Neuronal stem cell (in vitro differentiated cells): ENCODE measurements at regions not wholly inside any gene's neighbourhood (a gene's known extent, or its start where the extent isn't known, plus 50 kb on each side); places are given as distances from the start of the nearest gene placed in this dataset.

Experiments used
- DNase-seq: peaks from one replicate; pipeline ENCODE4 v3.0.0-alpha.2; 2013; ENCODE audit warnings: low spot score
- H2AFZ ChIP-seq: one replicate; pipeline ENCODE4 v1.6.1; 2013; ENCODE audit warnings: mild to moderate bottlenecking, low read length, inconsistent platforms
- H2AK5ac ChIP-seq: 2 replicates; pipeline ENCODE4 v1.6.1; 2013; ENCODE audit warnings: low read depth, mild to moderate bottlenecking, inconsistent platforms, low read length, moderate library complexity, mixed read lengths
- H2BK120ac ChIP-seq: 2 replicates; pipeline ENCODE4 v1.6.1; 2013; ENCODE audit warnings: low read depth, mild to moderate bottlenecking, inconsistent platforms, low read length, moderate library complexity, mixed read lengths
- H2BK12ac ChIP-seq: one replicate; pipeline ENCODE4 v1.6.1; 2013; ENCODE audit warnings: low read length, inconsistent platforms
- H2BK15ac ChIP-seq: 2 replicates; pipeline ENCODE4 v1.6.1; 2013; ENCODE audit warnings: mild to moderate bottlenecking, low read length, inconsistent platforms, mixed read lengths
- H2BK5ac ChIP-seq: one replicate; pipeline ENCODE4 v1.6.1; 2013; ENCODE audit warnings: inconsistent platforms, mild to moderate bottlenecking, low read length, moderate library complexity
- H3K14ac ChIP-seq: one replicate; pipeline ENCODE4 v1.6.1; 2013; ENCODE audit warnings: low read length, inconsistent platforms
- H3K18ac ChIP-seq: 2 replicates; pipeline ENCODE4 v1.6.1; 2013; ENCODE audit warnings: low read length, inconsistent platforms
- H3K23ac ChIP-seq: 2 replicates; pipeline ENCODE4 v1.6.1; 2013; ENCODE audit warnings: low read depth, mild to moderate bottlenecking, mixed read lengths, low read length, inconsistent platforms; ENCODE audit not compliant: poor library complexity
- H3K27ac ChIP-seq: replicated peaks from 3 replicates; pipeline ENCODE4 v1.5.1; 2013; ENCODE audit warnings: low read length, inconsistent platforms
- H3K27me3 ChIP-seq, 3 experiments: 2 replicates each; pipeline ENCODE4 v1.6.1; 2013; ENCODE audit warnings: low read length in 3 of 3, mild to moderate bottlenecking in 2 of 3, inconsistent platforms in 1 of 3, low read depth in 1 of 3, mixed read lengths in 1 of 3, moderate library complexity in 1 of 3; ENCODE audit not compliant: control insufficient read depth in 3 of 3, insufficient read depth in 3 of 3
- H3K36me3 ChIP-seq, 2 donors: replicated peaks in 1 of 2; 2 replicates each; pipeline ENCODE4 v1.6.1; 2013; ENCODE audit warnings: low read length in 2 of 2; ENCODE audit not compliant: control insufficient read depth in 2 of 2, insufficient read depth in 2 of 2
- H3K4ac ChIP-seq: 2 replicates; pipeline ENCODE4 v1.6.1; 2013; ENCODE audit warnings: inconsistent platforms, mild to moderate bottlenecking, low read length, moderate library complexity
- H3K4me1 ChIP-seq, 2 donors: 1 replicate in 1 of 2; 2 replicates in 1 of 2; pipeline ENCODE4 v1.6.1; 2013; ENCODE audit warnings: low read length in 2 of 2, low read depth in 1 of 2; ENCODE audit not compliant: control insufficient read depth in 2 of 2, insufficient read depth in 1 of 2
- H3K4me2 ChIP-seq: one replicate; pipeline ENCODE4 v1.6.1; 2013; ENCODE audit warnings: mild to moderate bottlenecking, low read length, inconsistent platforms; ENCODE audit not compliant: insufficient read depth, poor library complexity, severe bottlenecking
- H3K4me3 ChIP-seq, 2 donors: 2 replicates each; pipeline ENCODE4 v1.5.1; 2013; ENCODE audit warnings: low read length in 2 of 2, mild to moderate bottlenecking in 2 of 2, inconsistent platforms in 1 of 2, moderate library complexity in 1 of 2
- H3K79me1 ChIP-seq: one replicate; pipeline ENCODE4 v1.6.1; 2013; ENCODE audit warnings: low read depth, mild to moderate bottlenecking, inconsistent platforms, low read length, moderate library complexity
- H3K9ac ChIP-seq: one replicate; pipeline ENCODE4 v1.6.1; 2013; ENCODE audit warnings: mild to moderate bottlenecking, low read depth, low read length, inconsistent platforms; ENCODE audit not compliant: poor library complexity
- H3K9me3 ChIP-seq, 2 donors: replicated peaks in 1 of 2; 2 replicates each; pipeline versions ENCODE3 to v1.6.1; 2013; ENCODE audit warnings: low read length in 2 of 2, mild to moderate bottlenecking in 2 of 2, inconsistent platforms in 1 of 2, low read depth in 1 of 2, mixed read lengths in 1 of 2, moderate library complexity in 1 of 2; ENCODE audit not compliant: control insufficient read depth in 2 of 2, insufficient read depth in 1 of 2
- H4K8ac ChIP-seq: one replicate; pipeline ENCODE4 v1.6.1; 2013; ENCODE audit warnings: low read depth, mild to moderate bottlenecking, inconsistent platforms, low read length, moderate library complexity
- H4K91ac ChIP-seq: one replicate; pipeline ENCODE4 v1.6.1; 2013; ENCODE audit warnings: low read length, low read depth, mild to moderate bottlenecking, inconsistent platforms; ENCODE audit not compliant: poor library complexity
- WGBS, 2 donors: extraction: QIAGEN DNeasy Blood & Tissue Kit; methylation state at CpG; one replicate each; pipeline ENCODE4 v1.1.7; 2013; ENCODE audit warnings: missing lambda C conversion rate in 2 of 2, mixed read lengths in 1 of 2; ENCODE audit not compliant: insufficient read length in 2 of 2, insufficient replicate concordance in 1 of 2; ENCODE audit errors: extremely low coverage in 2 of 2; 5-methylcytosine and 5-hydroxymethylcytosine counted together

GRCh38 chr7:65238785-65239184 lies 134.9 kb upstream of the ZNF92 start:
- no peak overlapping the region for H2BK120ac ChIP-seq
- H3K4ac ChIP-seq = no peak overlapping the region
- peaks cover 0 to 10% (median 3%) of the 10 kb centered on the region in 3 experiments for H3K27me3 ChIP-seq
- no peak overlapping the region for H2BK15ac ChIP-seq
- no peak overlapping the region for H3K4me3 ChIP-seq
- peak overlapping the region; percentile 66 for H2AK5ac ChIP-seq
- peak overlapping the region; percentile 87 for H3K23ac ChIP-seq
- H3K36me3 ChIP-seq = no peaks in the 10 kb centered on the region
- WGBS, 2 donors = no CpG with 5 or more reads among the region's 19 CpGs
- H3K4me1 ChIP-seq = peaks cover 0 to 3% of the 10 kb centered on the region in 2 donors
- H3K79me1 ChIP-seq = no peaks in the 10 kb centered on the region
- H2BK5ac ChIP-seq = peak overlapping the region; percentile 53
- no peak overlapping the region for H3K14ac ChIP-seq
- no peak overlapping the region for H2BK12ac ChIP-seq
- H3K9me3 ChIP-seq = peaks cover 1 to 3% of the 10 kb centered on the region in 2 donors
- H2AFZ ChIP-seq = peak overlapping the region; percentile 99
- no peak overlapping the region for H3K4me2 ChIP-seq
- no peak for DNase-seq
- H3K27ac ChIP-seq = no peak overlapping the region
- H3K18ac ChIP-seq = peak overlapping the region; percentile 19
- no peak overlapping the region for H3K9ac ChIP-seq
- H4K91ac ChIP-seq = no peak overlapping the region
- H4K8ac ChIP-seq = no peak overlapping the region

DNA sequence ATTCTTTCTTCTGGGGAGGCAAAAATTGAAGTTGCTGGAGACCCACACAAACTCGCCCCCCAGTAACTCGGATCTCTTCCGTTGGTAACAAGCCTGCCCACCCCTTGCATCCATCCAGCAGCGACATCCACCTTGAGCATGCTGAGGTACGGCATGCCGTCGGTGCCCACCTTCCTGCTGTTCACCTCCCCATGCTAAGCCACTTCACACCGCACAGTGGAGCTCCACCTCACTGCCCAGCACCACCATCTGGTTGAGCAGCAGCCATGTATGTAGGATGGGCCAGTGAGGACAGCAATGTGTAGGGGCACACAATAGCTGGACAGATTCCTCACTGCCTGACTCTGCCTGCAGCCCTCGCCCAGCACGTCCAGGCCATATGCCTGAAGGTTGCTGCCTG lies 138.1 kb upstream of the ZNF92 start:
- no peaks in the 10 kb centered on the region for H3K36me3 ChIP-seq
- no peak overlapping the region for H2BK15ac ChIP-seq
- no peak overlapping the region for H4K8ac ChIP-seq
- peak overlapping the region; percentile 7 for H4K91ac ChIP-seq
- H2BK12ac ChIP-seq = no peak overlapping the region
- no peak overlapping the region for H3K27ac ChIP-seq
- no peak overlapping the region for H2BK5ac ChIP-seq
- no peak for DNase-seq
- H3K4ac ChIP-seq = no peak overlapping the region
- H3K23ac ChIP-seq = no peak overlapping the region
- H3K9me3 ChIP-seq = peaks cover 1 to 3% of the 10 kb centered on the region in 2 donors
- H3K9ac ChIP-seq = no peak overlapping the region
- WGBS, 2 donors = no CpG with 5 or more reads among the region's 10 CpGs
- H2AFZ ChIP-seq = no peak overlapping the region
- no peak overlapping the region for H2BK120ac ChIP-seq
- H3K4me1 ChIP-seq = peaks cover 0 to 3% of the 10 kb centered on the region in 2 donors
- H3K27me3 ChIP-seq = peaks cover 0 to 10% (median 3%) of the 10 kb centered on the region in 3 experiments
- peak overlapping the region; percentile 22 for H3K14ac ChIP-seq
- H2AK5ac ChIP-seq = no peak overlapping the region
- H3K4me2 ChIP-seq = no peak overlapping the region
- H3K79me1 ChIP-seq = no peaks in the 10 kb centered on the region
- no peak overlapping the region for H3K4me3 ChIP-seq
- peak overlapping the region; percentile 11 for H3K18ac ChIP-seq

DNA sequence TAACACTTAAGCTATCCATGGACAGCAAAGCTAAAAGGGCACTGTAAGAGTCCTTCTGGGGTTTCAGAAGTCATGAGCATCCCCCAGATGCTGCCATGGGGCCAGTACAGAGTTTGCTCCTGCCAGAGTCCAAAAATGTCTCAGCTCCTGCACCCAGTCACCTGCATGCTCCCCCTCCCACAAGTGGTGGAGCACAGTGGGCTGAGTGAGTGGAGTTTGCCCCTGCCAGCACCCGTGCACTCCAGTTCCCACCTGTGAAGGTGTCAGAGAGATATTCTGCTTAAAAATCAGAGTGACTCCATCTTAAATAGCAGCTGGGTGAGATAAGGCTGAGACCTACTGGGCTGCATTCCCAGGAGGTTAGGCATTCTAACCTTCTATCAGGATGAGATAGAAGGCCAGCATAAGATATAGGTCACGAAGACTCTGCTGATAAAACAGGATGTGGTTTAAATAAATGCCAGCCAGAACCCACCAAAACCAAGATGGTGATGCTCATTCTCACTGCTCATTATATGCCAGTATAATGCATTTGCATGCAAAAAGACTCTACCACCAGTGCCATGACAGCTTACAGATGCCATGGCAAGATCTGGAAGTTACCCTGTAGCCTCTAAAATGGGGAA lies 140.1 kb upstream of the ZNF92 start:
- Histone ChIP-seq H3K36me3 (no peaks in the 10 kb centered on the region), H4K8ac (no peak overlapping the region), H3K14ac (no peak overlapping the region), H2AFZ (no peak overlapping the region), H2BK12ac (no peak overlapping the region), H3K27ac (no peak overlapping the region), H3K9me3 (peaks cover 1 to 3% of the 10 kb centered on the region in 2 donors), H3K4ac (no peak overlapping the region), H2BK5ac (no peak overlapping the region), H3K79me1 (no peaks in the 10 kb centered on the region), H4K91ac (no peak overlapping the region), H2AK5ac (no peak overlapping the region), H2BK15ac (no peak overlapping the region), H3K4me2 (no peak overlapping the region), H3K23ac (no peak overlapping the region), H3K18ac (no peak overlapping the region), H3K27me3 (peaks cover 0 to 3% (median 1%) of the 10 kb centered on the region in 3 experiments), H2BK120ac (no peak overlapping the region), H3K4me1 (no peaks in the 10 kb centered on the region), H3K9ac (no peak overlapping the region), H3K4me3 (no peak overlapping the region)
- DNase-seq = no peak
- WGBS, 2 donors = no CpG with 5 or more reads among the region's 2 CpGs

DNA sequence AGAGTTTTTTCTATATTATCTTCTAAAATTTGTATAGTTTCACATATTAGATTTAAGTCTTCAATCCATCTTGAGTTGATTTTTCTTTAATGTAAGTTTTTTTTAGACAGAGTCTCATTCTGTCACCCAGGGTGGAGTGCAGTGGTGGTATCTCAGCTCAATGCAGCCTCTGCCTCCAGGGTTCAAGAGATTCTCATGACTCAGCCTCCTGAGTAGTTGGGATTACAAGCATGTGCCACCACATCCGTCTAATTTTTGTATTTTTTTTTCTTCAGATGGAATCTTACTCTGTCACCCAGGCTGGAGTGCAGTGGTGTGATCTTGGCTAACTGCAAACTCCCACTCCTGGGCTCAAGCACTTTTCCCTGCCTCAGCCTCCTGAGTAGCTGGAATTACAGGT lies 143.4 kb upstream of the ZNF92 start:
- Histone ChIP-seq H3K14ac (no peak overlapping the region), H2BK120ac (no peak overlapping the region), H2BK12ac (no peak overlapping the region), H3K9ac (no peak overlapping the region), H2BK5ac (no peak overlapping the region), H2BK15ac (no peak overlapping the region), H3K27me3 (no peaks in the 10 kb centered on the region), H4K8ac (no peak overlapping the region), H3K4ac (no peak overlapping the region), H3K18ac (no peak overlapping the region), H3K4me3 (no peak overlapping the region), H3K23ac (no peak overlapping the region), H3K9me3 (no peaks in the 10 kb centered on the region), H3K4me1 (no peaks in the 10 kb centered on the region), H2AFZ (no peak overlapping the region), H3K79me1 (no peaks in the 10 kb centered on the region), H3K4me2 (no peak overlapping the region), H4K91ac (no peak overlapping the region), H2AK5ac (no peak overlapping the region), H3K27ac (no peak overlapping the region), H3K36me3 (no peaks in the 10 kb centered on the region)
- no peak for DNase-seq
- no CpG with 5 or more reads among the region's 1 CpG for WGBS, 2 donors
